ENCODE measurements at regions not wholly inside any gene's neighbourhood (a gene's known extent, or its start where the extent isn't known, plus 50 kb on each side); places are given as distances from the start of the nearest gene placed in this dataset.

DNA sequence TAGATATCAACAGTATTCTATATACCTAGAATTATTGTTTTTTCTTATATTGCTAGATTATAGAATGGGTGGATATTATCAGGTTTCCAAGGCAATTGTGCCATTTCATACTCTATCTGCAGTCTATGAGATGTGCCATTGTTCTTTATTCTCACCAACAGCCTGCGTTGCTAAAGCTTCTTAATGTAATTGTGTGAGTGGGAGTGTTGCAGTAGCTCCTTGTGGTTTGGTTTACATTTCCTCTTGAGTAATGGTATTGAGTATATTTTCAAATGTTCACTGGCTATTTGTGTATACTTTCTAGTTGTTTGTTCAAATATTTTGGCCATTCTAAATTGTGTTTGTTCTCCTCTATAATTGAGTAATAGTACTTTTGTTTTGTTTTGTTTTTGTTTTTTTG, 199.2 kb downstream of the TFEC start:
- TF ChIP-seq PRDM6 (tag by site-specific recombination; IDR thresholded peaks at IDR 0.05) (no peak), KLF7 (tag by site-specific recombination; IDR thresholded peaks at IDR 0.05; ENCODE audit: borderline replicate concordance) (no peak)
- Histone ChIP-seq H3K27ac (ENCODE audit: extremely low read depth, low read depth, low read length) (no peak overlapping the region), H3K4me3 (ENCODE audit: low read depth, low read length) (no peak overlapping the region), H3K9me3 (ENCODE audit: control insufficient read depth, insufficient read depth, low read depth, low read length) (no peaks in the 10 kb centered on the region), H3K36me3 (ENCODE audit: control insufficient read depth in 2 of 2, insufficient read depth in 1 of 2, low read length in 2 of 2) (no peaks in the 10 kb centered on the region), H3K4me1 (ENCODE audit: control insufficient read depth, insufficient read depth, low read length) (no peaks in the 10 kb centered on the region)
- CTCF ChIA-PET = interaction anchor here (1.2 kb wide), 1 partner anchor 20 kb away, joined by 3 read pairs; no protein-coding TSS in a partner anchor
- POLR2A ChIA-PET = no interaction called here

GRCh38 chr7:115827305-115828045, 203.1 kb downstream of the TFEC start:
- POLR2A ChIA-PET = no interaction called here
- no peak for TF ChIP-seq BCL11B (tag by site-specific recombination; IDR thresholded peaks at IDR 0.05; ENCODE audit: low read depth)
- no peak for TF ChIP-seq ZNF426 (tag by site-specific recombination; IDR thresholded peaks at IDR 0.05)
- TF ChIP-seq PRDM1 (tag by site-specific recombination; IDR thresholded peaks at IDR 0.05) = 0 out of 2 replicates have a peak, but pooled peaks have one; percentile 13
- TF ChIP-seq, protein P1, sequence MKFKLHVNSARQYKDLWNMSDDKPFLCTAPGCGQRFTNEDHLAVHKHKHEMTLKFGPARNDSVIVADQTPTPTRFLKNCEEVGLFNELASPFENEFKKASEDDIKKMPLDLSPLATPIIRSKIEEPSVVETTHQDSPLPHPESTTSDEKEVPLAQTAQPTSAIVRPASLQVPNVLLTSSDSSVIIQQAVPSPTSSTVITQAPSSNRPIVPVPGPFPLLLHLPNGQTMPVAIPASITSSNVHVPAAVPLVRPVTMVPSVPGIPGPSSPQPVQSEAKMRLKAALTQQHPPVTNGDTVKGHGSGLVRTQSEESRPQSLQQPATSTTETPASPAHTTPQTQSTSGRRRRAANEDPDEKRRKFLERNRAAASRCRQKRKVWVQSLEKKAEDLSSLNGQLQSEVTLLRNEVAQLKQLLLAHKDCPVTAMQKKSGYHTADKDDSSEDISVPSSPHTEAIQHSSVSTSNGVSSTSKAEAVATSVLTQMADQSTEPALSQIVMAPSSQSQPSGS (tag by site-specific recombination; IDR thresholded peaks at IDR 0.05; ENCODE audit: low read depth) = no peak
- no peak for TF ChIP-seq ZNF311 (tag by site-specific recombination; IDR thresholded peaks at IDR 0.05; ENCODE audit: borderline replicate concordance)
- TF ChIP-seq YY1 (tag by site-specific recombination; IDR thresholded peaks at IDR 0.05) = no peak
- TF ChIP-seq ZNF580 (tag by site-specific recombination; IDR thresholded peaks at IDR 0.05) = no peak
- TF ChIP-seq ZNF555 (tag by site-specific recombination; conservative IDR thresholded peaks at IDR 0.05) = no peak
- Histone ChIP-seq H3K9me3 (ENCODE audit: control insufficient read depth, insufficient read depth, low read depth, low read length) (no peaks in the 10 kb centered on the region), H3K27ac (ENCODE audit: extremely low read depth, low read depth, low read length) (no peak overlapping the region), H3K36me3 (ENCODE audit: control insufficient read depth in 2 of 2, insufficient read depth in 1 of 2, low read length in 2 of 2) (no peaks in the 10 kb centered on the region), H3K4me3 (ENCODE audit: low read depth, low read length) (no peak overlapping the region), H3K4me1 (ENCODE audit: control insufficient read depth, insufficient read depth, low read length) (no peaks in the 10 kb centered on the region)
- CTCF ChIA-PET = interaction anchor here (0.7 to 1.5 kb wide), 3 partner anchors 147 to 1562 kb away, joined by 3 to 5 read pairs (median 4); no protein-coding TSS in a partner anchor

GRCh38 chr7:115825456-115826115, 205.0 kb downstream of the TFEC start:
- no peaks in the 10 kb centered on the region for H3K36me3 ChIP-seq (ENCODE audit: control insufficient read depth in 2 of 2, insufficient read depth in 1 of 2, low read length in 2 of 2)
- H3K4me1 ChIP-seq (ENCODE audit: control insufficient read depth, insufficient read depth, low read length) = no peaks in the 10 kb centered on the region
- no peaks in the 10 kb centered on the region for H3K9me3 ChIP-seq (ENCODE audit: control insufficient read depth, insufficient read depth, low read depth, low read length)
- H3K27ac ChIP-seq (ENCODE audit: extremely low read depth, low read depth, low read length) = no peak overlapping the region
- ChIA-PET POLR2A (no interaction called here), CTCF (no interaction called here)
- H3K4me3 ChIP-seq (ENCODE audit: low read depth, low read length) = no peak overlapping the region
- TF ChIP-seq MZF1 (tag by site-specific recombination; IDR thresholded peaks at IDR 0.05; ENCODE audit: borderline replicate concordance) = no peak
- TF ChIP-seq ZBTB7A (tag by site-specific recombination; IDR thresholded peaks at IDR 0.05; ENCODE audit: low read depth) = no peak
- no peak for TF ChIP-seq ZNF37A (tag by site-specific recombination; IDR thresholded peaks at IDR 0.05)
- TF ChIP-seq GLIS2 (tag by site-specific recombination; IDR thresholded peaks at IDR 0.05) = no peak
- TF ChIP-seq ZNF223 (tag by site-specific recombination; IDR thresholded peaks at IDR 0.05) = no peak
- TF ChIP-seq ZNF521 (tag by site-specific recombination; IDR thresholded peaks at IDR 0.05) = no peak
- TF ChIP-seq, protein P2, sequence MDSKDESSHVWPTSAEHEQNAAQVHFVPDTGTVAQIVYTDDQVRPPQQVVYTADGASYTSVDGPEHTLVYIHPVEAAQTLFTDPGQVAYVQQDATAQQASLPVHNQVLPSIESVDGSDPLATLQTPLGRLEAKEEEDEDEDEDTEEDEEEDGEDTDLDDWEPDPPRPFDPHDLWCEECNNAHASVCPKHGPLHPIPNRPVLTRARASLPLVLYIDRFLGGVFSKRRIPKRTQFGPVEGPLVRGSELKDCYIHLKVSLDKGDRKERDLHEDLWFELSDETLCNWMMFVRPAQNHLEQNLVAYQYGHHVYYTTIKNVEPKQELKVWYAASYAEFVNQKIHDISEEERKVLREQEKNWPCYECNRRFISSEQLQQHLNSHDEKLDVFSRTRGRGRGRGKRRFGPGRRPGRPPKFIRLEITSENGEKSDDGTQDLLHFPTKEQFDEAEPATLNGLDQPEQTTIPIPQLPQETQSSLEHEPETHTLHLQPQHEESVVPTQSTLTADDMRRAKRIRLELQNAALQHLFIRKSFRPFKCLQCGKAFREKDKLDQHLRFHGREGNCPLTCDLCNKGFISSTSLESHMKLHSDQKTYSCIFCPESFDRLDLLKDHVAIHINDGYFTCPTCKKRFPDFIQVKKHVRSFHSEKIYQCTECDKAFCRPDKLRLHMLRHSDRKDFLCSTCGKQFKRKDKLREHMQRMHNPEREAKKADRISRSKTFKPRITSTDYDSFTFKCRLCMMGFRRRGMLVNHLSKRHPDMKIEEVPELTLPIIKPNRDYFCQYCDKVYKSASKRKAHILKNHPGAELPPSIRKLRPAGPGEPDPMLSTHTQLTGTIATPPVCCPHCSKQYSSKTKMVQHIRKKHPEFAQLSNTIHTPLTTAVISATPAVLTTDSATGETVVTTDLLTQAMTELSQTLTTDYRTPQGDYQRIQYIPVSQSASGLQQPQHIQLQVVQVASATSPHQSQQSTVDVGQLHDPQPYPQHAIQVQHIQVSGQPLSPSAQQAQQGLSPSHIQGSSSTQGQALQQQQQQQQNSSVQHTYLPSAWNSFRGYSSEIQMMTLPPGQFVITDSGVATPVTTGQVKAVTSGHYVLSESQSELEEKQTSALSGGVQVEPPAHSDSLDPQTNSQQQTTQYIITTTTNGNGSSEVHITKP (tag by site-specific recombination; IDR thresholded peaks at IDR 0.05) = no peak
- TF ChIP-seq ZNF423 (tag by site-specific recombination; IDR thresholded peaks at IDR 0.05) = no peak
- no peak for TF ChIP-seq ZNF529 (tag by site-specific recombination; IDR thresholded peaks at IDR 0.05; ENCODE audit: insufficient replicate concordance)
- TF ChIP-seq ZNF23 (tag by site-specific recombination; IDR thresholded peaks at IDR 0.05; ENCODE audit: borderline replicate concordance) = no peak
- TF ChIP-seq, protein P3, sequence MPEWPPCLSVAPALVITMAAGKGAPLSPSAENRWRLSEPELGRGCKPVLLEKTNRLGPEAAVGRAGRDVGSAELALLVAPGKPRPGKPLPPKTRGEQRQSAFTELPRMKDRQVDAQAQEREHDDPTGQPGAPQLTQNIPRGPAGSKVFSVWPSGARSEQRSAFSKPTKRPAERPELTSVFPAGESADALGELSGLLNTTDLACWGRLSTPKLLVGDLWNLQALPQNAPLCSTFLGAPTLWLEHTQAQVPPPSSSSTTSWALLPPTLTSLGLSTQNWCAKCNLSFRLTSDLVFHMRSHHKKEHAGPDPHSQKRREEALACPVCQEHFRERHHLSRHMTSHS (tag by site-specific recombination; IDR thresholded peaks at IDR 0.05) = no peak
- TF ChIP-seq ZNF555 (tag by site-specific recombination; conservative IDR thresholded peaks at IDR 0.05) = no peak
